H9 (cell line): ENCODE measurements at regions not wholly inside any gene's neighbourhood (a gene's known extent, or its start where the extent isn't known, plus 50 kb on each side); places are given as distances from the start of the nearest gene placed in this dataset.

Experiments
- DNase-seq: peaks from one replicate; pipeline ENCODE4 v3.0.0-alpha.2; 2017
- H2AFZ ChIP-seq: one replicate; pipeline ENCODE4 v1.6.1; 2013; ENCODE audit warnings: mild to moderate bottlenecking, low read length, control low read depth, moderate library complexity
- H2AK5ac ChIP-seq: 2 replicates; pipeline ENCODE4 v1.6.1; 2013; ENCODE audit warnings: low read length, control low read depth, mixed read lengths; ENCODE audit not compliant: insufficient read length
- H2BK120ac ChIP-seq: one replicate; pipeline ENCODE4 v1.6.1; 2013; ENCODE audit warnings: low read depth, mild to moderate bottlenecking, low read length, control low read depth, inconsistent platforms; ENCODE audit not compliant: poor library complexity, severe bottlenecking
- H2BK12ac ChIP-seq: 2 replicates; pipeline ENCODE4 v1.6.1; 2013; ENCODE audit warnings: low read length, control low read depth, mixed read lengths, low read depth; ENCODE audit not compliant: insufficient read length
- H2BK15ac ChIP-seq: 2 replicates; pipeline ENCODE4 v1.6.1; 2013; ENCODE audit warnings: low read depth, low read length, control low read depth
- H2BK20ac ChIP-seq: one replicate; pipeline ENCODE4 v1.6.1; 2013; ENCODE audit warnings: low read depth, mild to moderate bottlenecking, low read length, control low read depth, inconsistent platforms; ENCODE audit not compliant: poor library complexity, severe bottlenecking
- H2BK5ac ChIP-seq: 2 replicates; pipeline ENCODE4 v1.6.1; 2013; ENCODE audit warnings: low read length, control low read depth, mixed read lengths; ENCODE audit not compliant: insufficient read length
- H3K14ac ChIP-seq: 2 replicates; pipeline ENCODE4 v1.6.1; 2013; ENCODE audit warnings: low read length, control low read depth; ENCODE audit not compliant: insufficient read depth
- H3K18ac ChIP-seq: 2 replicates; pipeline ENCODE4 v1.6.1; 2013; ENCODE audit warnings: low read depth, mild to moderate bottlenecking, mixed read lengths, low read length, control low read depth; ENCODE audit not compliant: insufficient read length
- H3K23ac ChIP-seq: 2 replicates; pipeline ENCODE4 v1.6.1; 2013; ENCODE audit warnings: low read length, control low read depth, mixed read lengths, low read depth; ENCODE audit not compliant: insufficient read length
- H3K23me2 ChIP-seq: 2 replicates; pipeline ENCODE4 v1.6.1; 2013; ENCODE audit warnings: low read depth, mild to moderate bottlenecking, mixed read lengths, low read length, control low read depth; ENCODE audit not compliant: insufficient read length, poor library complexity, severe bottlenecking
- H3K27ac ChIP-seq: 2 replicates; pipeline ENCODE4 v1.5.1; 2013; ENCODE audit warnings: low read length, control low read depth, mixed read lengths, low read depth; ENCODE audit not compliant: insufficient read length
- H3K27me3 ChIP-seq: 2 replicates; pipeline ENCODE4 v1.6.1; 2013; ENCODE audit warnings: low read length, control low read depth, inconsistent platforms; ENCODE audit not compliant: insufficient read depth
- H3K4ac ChIP-seq: 2 replicates; pipeline ENCODE4 v1.6.1; 2013; ENCODE audit warnings: low read depth, mild to moderate bottlenecking, control low read depth, inconsistent platforms, low read length, moderate library complexity
- H3K4me1 ChIP-seq: 2 replicates; pipeline ENCODE4 v1.6.1; 2013; ENCODE audit warnings: low read length, control low read depth, inconsistent platforms; ENCODE audit not compliant: insufficient read depth
- H3K4me2 ChIP-seq: 2 replicates; pipeline ENCODE4 v1.6.1; 2013; ENCODE audit warnings: low read length, control low read depth, mixed read lengths; ENCODE audit not compliant: insufficient read length, insufficient read depth
- H3K56ac ChIP-seq: 2 replicates; pipeline ENCODE4 v1.6.1; 2013; ENCODE audit warnings: low read depth, mild to moderate bottlenecking, mixed read lengths, low read length, control low read depth; ENCODE audit not compliant: insufficient read length
- H3K79me1 ChIP-seq: 2 replicates; pipeline ENCODE4 v1.6.1; 2013; ENCODE audit warnings: low read depth, mild to moderate bottlenecking, moderate library complexity, low read length, control low read depth, inconsistent platforms; ENCODE audit not compliant: insufficient read depth, poor library complexity, severe bottlenecking
- H3K79me2 ChIP-seq: 2 replicates; pipeline ENCODE4 v1.6.1; 2013; ENCODE audit warnings: low read length, control low read depth, inconsistent platforms; ENCODE audit not compliant: insufficient read depth
- H3K9ac ChIP-seq: 2 replicates; pipeline ENCODE4 v1.6.1; 2013; ENCODE audit warnings: low read length, control low read depth, mixed read lengths; ENCODE audit not compliant: insufficient read length; ENCODE audit errors: extremely low read depth
- H3K9me3 ChIP-seq: one replicate; pipeline ENCODE4 v1.6.1; 2013; ENCODE audit warnings: low read depth, low read length, inconsistent platforms; ENCODE audit not compliant: control insufficient read depth
- H3T11ph ChIP-seq: one replicate; pipeline ENCODE4 v1.6.1; 2013; ENCODE audit warnings: mild to moderate bottlenecking, low read length, control low read depth, inconsistent platforms
- H4K20me1 ChIP-seq: one replicate; pipeline ENCODE4 v1.6.1; 2013; ENCODE audit not compliant: control insufficient read depth, insufficient read length, insufficient read depth
- H4K5ac ChIP-seq: 2 replicates; pipeline ENCODE4 v1.6.1; 2013; ENCODE audit warnings: low read depth, mild to moderate bottlenecking, mixed read lengths, low read length, control low read depth; ENCODE audit not compliant: insufficient read length
- H4K8ac ChIP-seq: replicated peaks from 2 replicates; pipeline ENCODE4 v1.6.1; 2013; ENCODE audit warnings: low read length, control low read depth, mixed read lengths, low read depth; ENCODE audit not compliant: insufficient read length
- H4K91ac ChIP-seq: 2 replicates; pipeline ENCODE4 v1.6.1; 2013; ENCODE audit warnings: low read depth, mild to moderate bottlenecking, moderate library complexity, mixed read lengths, low read length, control low read depth; ENCODE audit not compliant: insufficient read length
- H3K27ac Mint-ChIP-seq, 3 experiments: 2 replicates in 2 of 3; 3 replicates in 1 of 3; pipeline ENCODE4 v1.8.0; 2020 to 2021; ENCODE audit warnings: mixed read lengths in 3 of 3, mild to moderate bottlenecking in 1 of 3, moderate library complexity in 1 of 3
- H3K27me3 Mint-ChIP-seq: 2 replicates; pipeline ENCODE4 v1.8.0; 2021; ENCODE audit warnings: low read depth, mild to moderate bottlenecking, moderate library complexity, mixed read lengths
- H3K36me3 Mint-ChIP-seq, 3 experiments: 2 replicates in 2 of 3; 3 replicates in 1 of 3; pipeline ENCODE4 v1.8.0; 2020 to 2021; ENCODE audit warnings: low read depth in 3 of 3, mixed read lengths in 3 of 3; ENCODE audit not compliant: insufficient read depth in 1 of 3
- H3K4me1 Mint-ChIP-seq, 2 experiments: 2 replicates each; pipeline ENCODE4 v1.8.0; 2020; ENCODE audit warnings: mixed read lengths in 2 of 2
- H3K4me3 Mint-ChIP-seq, 2 experiments: 2 replicates in 1 of 2; 3 replicates in 1 of 2; pipeline ENCODE4 v1.8.0; 2020 to 2021; ENCODE audit warnings: mild to moderate bottlenecking in 2 of 2, mixed read lengths in 2 of 2, moderate library complexity in 1 of 2
- H3K9me3 Mint-ChIP-seq, 2 experiments: 2 replicates in 1 of 2; 3 replicates in 1 of 2; pipeline ENCODE4 v1.8.0; 2020; ENCODE audit warnings: mild to moderate bottlenecking in 2 of 2, mixed read lengths in 2 of 2, moderate library complexity in 1 of 2
- WGBS: extraction: QIAGEN DNeasy Blood & Tissue Kit; methylation state at CpG from one replicate; pipeline ENCODE4 v1.1.7; 2013; ENCODE audit warnings: missing lambda C conversion rate, low lambda C conversion rate, mixed read lengths; ENCODE audit not compliant: insufficient read length; ENCODE audit errors: extremely low coverage; 5-methylcytosine and 5-hydroxymethylcytosine counted together
- TF ChIP-seq, protein P1 (sequence below): fragments of 200-600 bp; sonication (generic); conservative IDR thresholded peaks from 3 replicates; pipeline ENCODE4 v1.8.0; 2021; ENCODE audit warnings: antibody characterized with exemption, mild to moderate bottlenecking

- Histone ChIP-seq H3K4ac (no peak overlapping the region), H4K91ac (no peak overlapping the region), H2AK5ac (no peak overlapping the region), H2BK12ac (no peak overlapping the region), H2AFZ (no peak overlapping the region), H3K18ac (no peak overlapping the region), H3K4me2 (no peak overlapping the region), H2BK5ac (no peak overlapping the region), H3K23ac (no peak overlapping the region), H3K23me2 (peaks cover 3% of the 10 kb centered on the region), H2BK15ac (no peak overlapping the region), H3K4me1 (no peaks in the 10 kb centered on the region), H3K14ac (no peak overlapping the region), H3K27ac (no peak overlapping the region), H3K9me3 (no peaks in the 10 kb centered on the region), H4K8ac (no peak overlapping the region), H4K20me1 (no peaks in the 10 kb centered on the region), H3K79me2 (no peaks in the 10 kb centered on the region), H3K27me3 (no peaks in the 10 kb centered on the region), H4K5ac (no peak overlapping the region), H3K56ac (no peak overlapping the region), H2BK120ac (no peak overlapping the region), H2BK20ac (no peak overlapping the region), H3T11ph (no peak overlapping the region), H3K9ac (no peak overlapping the region), H3K79me1 (no peaks in the 10 kb centered on the region)
- no CpG with 5 or more reads among the region's 6 CpGs for WGBS
- DNase-seq, result no peak
- Mint-ChIP-seq H3K9me3 (no peaks in the 10 kb centered on the region), H3K36me3 (no peaks in the 10 kb centered on the region), H3K27me3 (no peaks in the 10 kb centered on the region; the same call in none of the 2 replicates), H3K4me1 (peaks cover 2 to 4% of the 10 kb centered on the region in 2 experiments), H3K27ac (peak overlapping the region in 1 of 3 experiments; percentile 46; a peak in 1 of 7 replicates), H3K4me3 (no peak overlapping the region)
- TF ChIP-seq, protein P1, sequence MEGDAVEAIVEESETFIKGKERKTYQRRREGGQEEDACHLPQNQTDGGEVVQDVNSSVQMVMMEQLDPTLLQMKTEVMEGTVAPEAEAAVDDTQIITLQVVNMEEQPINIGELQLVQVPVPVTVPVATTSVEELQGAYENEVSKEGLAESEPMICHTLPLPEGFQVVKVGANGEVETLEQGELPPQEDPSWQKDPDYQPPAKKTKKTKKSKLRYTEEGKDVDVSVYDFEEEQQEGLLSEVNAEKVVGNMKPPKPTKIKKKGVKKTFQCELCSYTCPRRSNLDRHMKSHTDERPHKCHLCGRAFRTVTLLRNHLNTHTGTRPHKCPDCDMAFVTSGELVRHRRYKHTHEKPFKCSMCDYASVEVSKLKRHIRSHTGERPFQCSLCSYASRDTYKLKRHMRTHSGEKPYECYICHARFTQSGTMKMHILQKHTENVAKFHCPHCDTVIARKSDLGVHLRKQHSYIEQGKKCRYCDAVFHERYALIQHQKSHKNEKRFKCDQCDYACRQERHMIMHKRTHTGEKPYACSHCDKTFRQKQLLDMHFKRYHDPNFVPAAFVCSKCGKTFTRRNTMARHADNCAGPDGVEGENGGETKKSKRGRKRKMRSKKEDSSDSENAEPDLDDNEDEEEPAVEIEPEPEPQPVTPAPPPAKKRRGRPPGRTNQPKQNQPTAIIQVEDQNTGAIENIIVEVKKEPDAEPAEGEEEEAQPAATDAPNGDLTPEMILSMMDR, result no peak
Observed at GRCh38 chr14:37864128-37864527, 268.7 kb downstream of the TTC6 start.
